ENCODE measurements at regions not wholly inside any gene's neighbourhood (a gene's known extent, or its start where the extent isn't known, plus 50 kb on each side); places are given as distances from the start of the nearest gene placed in this dataset.
"Not testable (repeated sequence)": the region's sequence is repeated elsewhere in the genome, so short reads cannot be mapped to it uniquely, and the experiment has no call there.

- not testable (repeated sequence) for TF ChIP-seq CTCF (conservative IDR thresholded peaks at IDR 0.05; ENCODE audit: low read depth, low read length); POLR2A (IDR thresholded peaks at IDR 0.05; ENCODE audit: low read depth, low read length); SMC3 (IDR thresholded peaks at IDR 0.05; ENCODE audit: low read depth, low read length); NFE2L2 (IDR thresholded peaks at IDR 0.05; ENCODE audit: low read depth, low read length); MAFK (IDR thresholded peaks at IDR 0.05; ENCODE audit: low read depth, low read length); CEBPB (IDR thresholded peaks at IDR 0.05; ENCODE audit: low read depth, low read length); MAZ (IDR thresholded peaks at IDR 0.05; ENCODE audit: borderline replicate concordance, low read depth, low read length); USF2 (IDR thresholded peaks at IDR 0.05; ENCODE audit: low read depth, low read length); ELK1 (IDR thresholded peaks at IDR 0.05; ENCODE audit: borderline replicate concordance, low read depth, low read length)
Measured at GRCh38 chr12:9440428-9440827, 167.3 kb downstream of the KLRB1 start.
